DMS114 treated with DMSO at 0.1 percent for 48 hours (cell line): ENCODE measurements at regions not wholly inside any gene's neighbourhood (a gene's known extent, or its start where the extent isn't known, plus 50 kb on each side); places are given as distances from the start of the nearest gene placed in this dataset.
"Not testable (repeated sequence)": the region's sequence is repeated elsewhere in the genome, so short reads cannot be mapped to it uniquely, and the experiment has no call there.

Source experiments
- DNase-seq: peaks from one replicate; lab custom pipeline; 2025; ENCODE audit not compliant: unreplicated experiment; lab: John Stamatoyannopoulos, UW

DNA sequence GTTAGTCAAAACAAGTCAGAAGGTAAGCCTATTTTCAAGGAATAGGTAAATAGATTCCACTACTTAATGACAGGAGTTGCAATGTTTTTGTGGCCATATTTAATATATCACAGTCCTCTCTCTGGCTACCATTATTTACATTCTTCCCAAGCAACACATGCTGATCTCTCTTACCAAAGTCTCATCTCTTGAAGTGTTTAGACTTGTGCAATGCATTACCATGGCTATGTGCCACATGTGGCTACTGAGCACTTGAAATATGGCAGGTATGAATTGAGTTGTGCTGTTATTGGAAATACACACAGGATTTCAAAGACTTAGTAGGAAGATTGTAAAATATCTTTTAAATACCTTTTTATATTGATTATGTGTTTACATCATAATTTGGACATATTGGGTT, 262.4 kb upstream of the PDE3A start:
- DNase-seq = no peak

DNA sequence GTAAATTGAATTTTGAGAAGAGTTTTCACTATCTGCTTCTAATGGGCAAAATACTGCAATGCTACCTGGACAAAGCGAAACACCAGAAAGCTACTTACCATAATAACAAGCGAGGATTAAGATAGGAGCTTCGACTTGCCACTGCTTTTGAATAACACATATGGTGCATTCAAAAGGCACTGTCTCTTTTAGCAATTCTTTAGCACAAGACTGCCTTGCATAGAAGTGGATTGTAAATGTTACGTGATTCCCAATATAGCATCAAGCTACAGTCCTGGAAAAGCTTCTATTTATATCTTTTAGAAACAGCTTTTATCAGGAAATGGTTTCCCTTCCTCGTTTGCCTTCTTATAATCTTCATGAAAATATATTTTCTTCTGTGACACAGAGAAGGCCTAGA, 258.7 kb upstream of the PDE3A start:
- no peak for DNase-seq

DNA sequence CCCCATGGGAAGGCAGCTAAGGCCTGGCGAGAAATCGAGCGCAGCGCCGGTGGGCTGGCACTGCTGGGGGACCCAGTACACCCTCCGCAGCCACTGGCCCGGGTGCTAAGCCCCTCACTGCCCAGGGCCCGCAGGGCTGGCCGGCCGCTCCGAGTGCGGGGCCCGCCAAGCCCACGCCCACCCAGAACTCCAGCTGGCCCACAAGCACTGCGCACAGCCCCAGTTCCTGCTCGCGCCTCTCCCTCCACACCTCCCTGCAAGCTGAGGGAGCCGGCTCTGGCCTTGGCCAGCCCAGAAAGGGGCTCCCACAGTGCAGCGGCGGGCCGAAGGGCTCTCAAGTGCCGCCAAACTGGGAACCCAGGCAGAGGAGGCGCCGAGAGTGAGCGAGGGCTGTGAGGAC, 253.0 kb upstream of the PDE3A start:
- DNase-seq = not testable (repeated sequence)

DNA sequence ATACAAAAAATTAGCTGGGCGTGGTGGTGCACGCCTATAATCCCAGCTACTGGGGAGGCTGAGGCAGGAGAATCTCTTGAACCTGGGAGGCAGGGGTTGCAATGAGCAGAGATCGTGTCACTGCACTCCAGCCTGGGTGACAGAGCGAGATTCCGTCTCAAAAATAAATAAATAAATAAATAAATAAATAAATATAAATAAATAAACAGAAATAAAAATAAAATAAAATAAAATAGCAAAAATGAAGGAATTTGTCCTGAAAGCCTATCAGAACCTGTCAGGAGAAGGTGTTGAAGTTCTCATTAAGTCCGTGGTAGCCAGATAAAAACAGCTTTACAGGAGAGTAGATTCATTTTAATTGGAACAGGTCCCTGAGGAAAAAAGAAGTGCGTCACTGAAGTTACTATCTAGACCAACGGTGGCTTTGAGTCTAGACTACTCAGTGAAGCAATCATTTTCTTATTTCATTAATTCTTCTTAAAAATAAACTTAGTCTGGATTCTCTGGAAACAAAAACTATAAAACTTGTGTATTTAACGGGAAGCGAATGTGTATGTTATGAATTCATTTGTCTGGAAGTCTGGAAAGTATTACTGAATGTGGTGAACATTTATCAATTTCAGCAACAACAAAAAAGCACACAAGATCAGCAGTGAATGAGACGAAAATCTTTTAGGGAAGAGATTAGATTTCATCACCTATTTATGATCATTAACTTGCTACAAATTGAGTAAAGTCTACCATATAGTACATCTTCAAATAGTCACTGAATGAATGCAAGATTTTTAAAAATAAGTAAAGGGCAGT, 248.5 kb upstream of the PDE3A start:
- DNase-seq = no peak

DNA sequence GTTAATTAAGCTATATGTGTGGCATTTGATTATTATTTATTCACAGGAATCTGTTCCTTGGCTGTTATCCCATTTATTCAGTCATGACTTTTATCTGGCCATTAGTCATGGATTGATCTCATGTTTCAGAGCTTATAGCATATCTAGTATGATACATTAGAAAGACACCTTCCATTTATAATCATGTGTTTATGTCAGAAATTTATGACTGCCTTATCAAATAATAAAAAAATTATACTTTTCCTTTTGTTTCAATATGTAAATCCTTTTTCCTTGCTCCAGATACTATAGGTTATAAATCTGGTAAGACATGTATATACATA, 248.0 kb upstream of the PDE3A start:
- DNase-seq = no peak

DNA sequence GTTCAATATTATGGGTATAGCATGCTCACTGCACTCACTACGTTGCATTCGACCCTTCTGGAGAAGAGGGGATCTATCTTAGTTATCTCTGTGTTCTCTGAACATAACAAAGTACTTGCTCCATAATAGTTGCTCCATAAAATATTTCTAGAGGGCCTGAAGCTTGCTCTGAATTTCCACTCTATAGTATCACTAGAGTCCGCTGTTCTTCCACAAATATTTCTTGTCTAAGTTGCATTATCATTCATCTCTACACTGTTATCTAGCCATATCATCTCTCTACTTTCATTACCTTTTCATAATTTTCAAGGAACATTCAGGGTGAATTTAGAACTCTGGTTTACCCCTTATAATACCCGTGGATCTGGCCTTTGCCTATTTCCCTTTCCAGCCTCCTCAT, 246.1 kb upstream of the PDE3A start:
- peak; percentile 45 for DNase-seq

DNA sequence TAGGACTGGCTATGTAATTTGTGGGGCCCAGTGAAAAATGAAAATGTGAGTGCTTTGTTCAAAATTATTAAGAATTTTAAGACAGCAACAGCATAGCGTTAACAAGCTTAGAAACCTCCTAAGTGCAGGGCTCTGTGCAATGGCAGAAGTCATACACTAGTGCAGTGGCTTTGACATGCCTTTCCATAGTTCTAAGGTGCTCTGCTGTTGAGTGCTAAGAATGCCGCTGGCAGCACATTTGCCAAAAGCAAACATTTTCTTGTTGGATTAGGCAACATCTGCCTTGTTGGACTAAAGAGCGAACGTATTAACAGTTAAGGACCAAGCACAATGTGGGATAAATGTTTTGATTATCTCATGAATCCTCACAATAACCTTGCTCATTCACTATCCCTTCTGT, 244.9 kb upstream of the PDE3A start:
- no peak for DNase-seq

DNA sequence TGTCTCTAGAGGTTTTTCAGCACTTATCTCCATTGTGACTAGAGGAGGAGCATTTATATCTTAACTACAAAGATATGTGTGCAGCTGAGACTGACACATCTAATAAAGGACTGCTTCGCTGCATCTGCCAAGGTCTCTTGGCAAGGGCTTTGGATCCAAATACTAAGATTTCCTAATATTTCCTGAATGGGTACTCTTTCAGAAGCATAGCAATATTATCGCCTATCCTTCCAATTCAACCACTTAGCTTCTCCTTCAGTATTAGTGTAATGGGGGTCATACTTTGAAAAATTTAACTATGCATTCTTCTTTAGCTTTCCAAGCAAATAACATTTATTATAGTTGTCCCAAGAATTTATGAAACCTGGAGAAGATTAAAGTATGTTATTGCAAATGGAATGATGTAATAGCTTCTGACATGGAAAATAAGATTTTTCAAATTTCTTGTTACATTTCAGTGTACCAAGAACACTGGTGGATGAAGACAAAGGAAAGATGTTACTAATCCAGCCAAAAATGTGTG, 243.0 kb upstream of the PDE3A start:
- no peak for DNase-seq

DNA sequence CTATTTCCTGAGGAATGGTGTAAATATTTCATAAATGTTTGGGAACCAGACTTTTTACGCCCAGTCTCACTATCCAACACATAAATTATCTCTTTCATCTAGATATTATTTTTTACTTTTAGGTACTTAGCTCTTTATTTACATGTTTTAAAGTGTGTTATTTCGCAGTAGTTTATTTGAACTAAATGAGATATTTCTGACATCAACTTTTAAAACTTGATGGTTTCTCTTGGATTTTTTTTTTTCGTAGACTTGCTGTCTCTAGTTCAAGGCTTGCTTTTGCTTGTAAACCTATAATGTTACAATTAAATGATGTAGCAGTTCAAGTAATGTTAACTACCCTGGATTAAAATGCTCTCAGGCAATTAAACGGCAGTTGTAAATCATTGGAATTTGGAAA, 241.7 kb upstream of the PDE3A start:
- no peak for DNase-seq

DNA sequence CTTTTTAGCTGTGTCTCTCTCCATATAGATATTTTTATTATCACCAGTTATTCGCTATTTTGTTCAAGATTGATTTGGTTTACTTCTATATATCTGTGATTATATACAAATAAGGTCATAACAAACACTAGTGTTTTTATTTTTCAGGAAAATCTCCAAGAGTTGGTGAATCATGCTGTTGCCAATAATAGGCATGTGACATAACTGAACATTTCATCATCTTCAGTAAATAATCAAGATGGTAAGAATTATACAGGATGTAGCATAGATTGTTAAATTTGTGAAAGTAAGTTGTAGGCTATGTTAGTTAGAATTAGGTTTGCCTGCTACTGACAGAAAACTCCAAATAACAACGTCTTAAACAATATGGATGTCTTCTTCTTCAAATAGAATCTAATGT, 240.9 kb upstream of the PDE3A start:
- no peak for DNase-seq

DNA sequence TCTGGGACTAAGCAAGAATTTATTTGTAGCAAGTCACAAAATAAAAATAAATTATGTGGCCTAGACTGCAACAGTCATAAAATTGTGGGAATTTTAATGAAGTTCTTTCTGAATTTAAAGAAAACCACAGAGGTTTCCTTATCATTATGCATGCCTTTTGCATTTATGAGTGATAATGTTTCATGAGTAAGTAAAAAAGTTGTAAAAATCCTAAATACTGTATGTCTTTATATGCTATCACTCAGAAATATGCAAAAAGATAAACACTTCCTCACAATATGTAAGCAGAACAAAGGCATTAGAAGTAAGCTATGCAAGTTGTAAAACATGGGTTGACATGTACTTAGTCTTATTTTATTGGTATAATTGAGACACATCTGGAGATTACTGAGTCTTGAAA, 239.4 kb upstream of the PDE3A start:
- DNase-seq = no peak

DNA sequence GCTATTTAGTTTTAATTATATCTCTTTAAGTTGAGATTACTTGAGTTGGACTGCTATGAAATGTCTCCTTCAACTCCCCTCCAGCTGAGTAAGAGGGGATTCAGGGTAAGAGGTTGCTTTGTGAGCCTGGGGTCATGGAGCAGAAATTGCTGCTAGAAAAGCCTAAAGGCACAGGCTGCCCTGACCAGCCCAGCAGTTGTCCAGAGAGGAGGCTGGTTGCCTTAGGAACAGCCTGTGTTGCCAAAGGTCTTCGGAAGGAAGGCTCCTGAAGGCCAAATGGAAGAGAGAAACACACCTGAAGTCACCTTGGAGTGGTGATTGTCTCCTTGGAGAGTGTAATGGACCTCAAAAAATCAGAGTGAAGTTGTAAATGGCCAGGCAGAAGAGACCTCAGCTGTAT, 235.5 kb upstream of the PDE3A start:
- DNase-seq = no peak

DNA sequence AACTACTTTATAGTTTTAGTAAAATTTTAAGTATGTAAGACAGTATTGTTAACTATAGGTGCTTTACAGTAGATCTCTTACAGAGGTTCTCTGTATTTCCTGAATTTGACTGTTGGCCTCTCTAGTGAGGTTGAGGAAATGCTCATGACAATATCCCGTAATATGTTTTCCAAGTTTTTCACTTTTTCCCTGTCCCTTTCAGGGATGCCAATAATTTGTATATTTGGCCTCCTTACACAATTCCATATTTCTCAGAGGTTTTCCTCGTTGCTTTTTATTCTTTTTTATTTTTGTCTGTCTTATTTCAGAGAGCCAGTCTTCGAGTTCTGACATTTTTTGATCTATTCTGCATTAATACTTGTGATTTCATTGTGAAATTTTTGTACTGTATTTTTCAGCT, 233.7 kb upstream of the PDE3A start:
- no peak for DNase-seq

DNA sequence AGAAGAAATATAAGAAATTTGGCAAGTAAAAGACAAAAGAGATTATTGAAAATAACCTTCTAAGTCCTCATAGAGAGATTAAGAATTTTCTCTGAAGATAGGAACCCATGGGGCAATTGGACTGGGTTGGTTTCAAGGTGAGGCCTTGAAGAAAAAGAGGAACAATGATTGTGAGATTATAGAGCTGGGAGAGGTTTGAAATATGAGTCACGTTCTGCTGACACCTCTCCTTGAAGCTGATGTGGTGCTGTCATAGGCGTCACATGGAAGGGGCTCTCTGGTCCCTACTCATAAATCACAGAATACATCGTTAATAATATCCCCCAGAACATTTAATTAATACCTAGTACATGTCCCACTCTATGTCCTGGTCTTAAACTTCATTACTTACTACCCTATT, 227.6 kb upstream of the PDE3A start:
- DNase-seq = no peak

DNA sequence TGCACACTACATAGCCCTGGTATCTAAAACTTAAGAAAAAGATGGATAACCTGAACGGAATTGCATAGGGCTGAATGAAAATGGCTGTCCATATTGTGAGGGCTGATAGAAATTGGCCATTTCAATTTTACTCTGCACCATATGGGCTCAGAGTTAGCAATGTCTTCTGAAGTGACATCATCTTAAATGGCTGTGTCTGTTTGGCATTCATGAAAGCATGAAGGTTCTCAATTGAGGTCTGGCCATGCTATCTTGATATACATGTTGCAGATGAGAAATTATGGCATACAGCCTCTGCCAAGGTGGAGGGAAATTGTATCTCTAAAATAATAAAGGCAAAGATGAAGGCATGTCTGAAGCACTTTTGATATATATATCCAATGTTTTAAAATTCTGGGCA, 226.0 kb upstream of the PDE3A start:
- DNase-seq = no peak

DNA sequence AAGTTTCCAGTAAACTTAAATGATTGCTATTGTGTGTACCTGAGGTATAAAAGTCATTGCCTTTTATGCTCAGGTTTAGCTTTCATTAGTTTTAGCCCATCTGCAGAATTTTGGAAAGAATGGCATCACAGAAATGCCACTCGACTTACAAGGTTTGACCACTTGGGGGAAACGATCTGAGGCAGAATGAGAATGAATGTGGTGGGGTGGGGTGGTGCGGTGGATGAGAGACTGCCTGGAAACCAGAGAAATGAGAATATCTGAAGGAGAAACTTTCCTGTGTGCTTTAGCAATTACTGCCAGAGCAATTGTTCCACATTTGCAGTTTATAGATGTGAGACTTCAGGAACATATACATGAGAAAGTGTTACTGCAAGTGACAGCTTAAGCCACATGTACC, 225.4 kb upstream of the PDE3A start:
- no peak for DNase-seq

DNA sequence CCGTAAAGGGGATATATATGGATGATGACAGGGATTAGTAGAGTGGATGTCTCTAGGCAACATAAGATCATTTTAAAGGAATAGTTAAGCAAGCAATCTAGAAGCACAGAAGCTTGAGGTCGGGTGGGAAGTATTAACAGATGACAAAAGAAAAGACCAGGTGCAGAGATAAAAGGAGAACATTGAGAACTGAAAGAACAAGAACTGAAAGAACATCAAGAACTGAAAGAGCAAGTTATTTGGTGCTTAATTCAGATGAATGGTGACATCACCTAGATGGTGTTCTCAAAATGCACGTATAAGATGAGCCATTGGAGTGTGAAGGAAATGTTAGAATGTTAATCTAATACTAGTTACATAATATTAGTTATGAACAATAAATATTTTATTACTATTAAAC, 224.0 kb upstream of the PDE3A start:
- DNase-seq = no peak

DNA sequence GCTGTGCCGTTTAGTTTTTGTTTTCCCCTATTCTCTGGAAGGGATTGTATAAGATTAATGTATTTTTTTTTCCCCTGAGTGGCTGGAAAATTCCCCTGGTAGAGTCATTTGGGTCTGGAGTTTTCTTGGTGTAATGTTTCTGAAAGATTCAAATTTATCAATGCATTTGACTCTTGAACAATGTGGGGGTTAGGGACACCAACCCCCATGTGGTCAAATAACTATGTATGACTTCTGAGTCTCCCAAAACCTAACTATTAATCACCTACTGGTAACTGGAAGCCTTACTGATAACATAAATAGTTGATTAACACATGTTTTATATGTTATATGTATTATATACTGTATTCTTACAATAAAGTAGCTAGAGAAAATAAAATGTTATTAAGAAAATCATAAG, 220.1 kb upstream of the PDE3A start:
- DNase-seq = no peak

DNA sequence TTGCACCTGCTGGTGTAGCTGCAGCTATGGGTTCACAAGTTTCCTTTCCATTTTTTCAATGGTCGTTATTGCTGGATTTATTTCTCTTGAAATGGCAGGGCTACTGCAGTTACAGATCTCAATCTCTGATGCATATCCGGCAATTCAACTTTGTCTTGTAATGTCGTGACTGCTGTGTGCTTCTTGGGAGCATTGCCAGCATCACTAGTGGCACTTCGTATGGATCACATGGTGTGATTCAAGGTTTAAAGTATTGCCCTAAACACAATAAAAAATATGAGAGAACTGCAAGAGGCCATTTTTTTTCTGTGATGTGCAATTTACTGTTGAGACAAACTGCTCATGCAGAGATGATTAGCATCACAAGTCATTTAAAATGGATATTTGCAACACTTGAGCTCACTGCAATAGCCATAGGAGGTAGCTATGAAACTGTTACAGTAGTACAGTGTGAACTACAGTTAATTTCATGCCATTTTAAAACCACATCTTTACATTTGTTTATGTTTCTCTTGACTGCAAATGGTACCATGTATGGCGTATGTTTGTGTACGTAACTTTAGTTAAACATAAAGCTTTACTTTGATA, 217.4 kb upstream of the PDE3A start:
- DNase-seq = no peak

DNA sequence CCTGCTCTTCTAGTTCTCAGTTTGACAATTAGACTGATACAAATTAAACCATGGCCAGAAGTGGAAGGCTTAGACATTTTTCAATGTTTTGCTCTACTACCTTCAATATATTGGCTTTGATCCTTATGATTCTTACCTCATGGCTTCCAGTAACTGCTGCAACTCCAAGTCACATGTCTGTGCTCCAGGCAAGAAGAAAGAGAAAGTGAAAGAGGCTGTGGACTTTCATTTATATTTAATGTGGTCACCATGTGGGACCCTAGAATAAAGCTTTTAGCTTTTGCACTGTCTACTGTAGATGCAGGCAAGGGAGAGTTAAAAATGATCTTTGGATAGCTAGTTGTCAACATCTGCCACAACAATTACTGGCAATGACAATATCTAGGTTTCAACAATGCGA, 214.3 kb upstream of the PDE3A start:
- DNase-seq = no peak

DNA sequence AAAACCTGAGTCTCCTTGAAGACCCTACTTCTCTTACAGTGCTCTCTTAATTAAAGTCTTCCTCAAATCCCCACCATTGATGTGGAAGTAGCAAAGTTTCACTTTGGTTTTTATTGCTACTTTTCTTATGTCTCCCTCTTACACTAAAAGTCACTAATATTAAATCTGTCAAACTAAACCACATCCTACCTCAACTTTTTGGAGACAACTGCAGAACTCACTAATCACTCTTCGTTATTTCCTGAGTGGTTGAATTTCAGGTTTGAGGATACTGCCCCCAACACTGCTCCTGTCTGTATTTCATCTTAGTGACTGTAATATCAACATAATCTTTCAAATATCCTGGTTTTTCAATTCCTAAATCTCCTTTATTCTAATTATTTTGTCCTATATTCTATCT, 213.0 kb upstream of the PDE3A start:
- DNase-seq = no peak

DNA sequence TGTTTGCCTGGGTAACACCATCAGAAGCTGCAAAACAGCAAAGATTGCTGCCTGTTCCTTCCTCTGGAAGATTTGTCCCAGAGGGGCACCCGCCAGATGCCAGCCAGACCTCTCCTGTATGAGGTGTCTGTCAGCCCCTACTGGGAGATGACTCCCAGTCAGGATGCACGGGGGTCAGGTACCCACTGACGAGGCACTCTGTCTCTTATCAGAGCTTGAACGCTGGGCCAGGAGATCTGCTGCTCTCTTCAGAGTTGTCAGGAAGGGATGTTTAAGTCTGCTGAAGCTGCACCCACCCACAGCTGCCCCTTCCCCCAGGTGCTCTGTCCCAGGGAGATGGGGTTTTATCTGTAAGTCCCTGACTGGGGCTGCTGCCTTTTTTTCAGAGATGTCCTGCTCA, 207.4 kb upstream of the PDE3A start:
- not testable (repeated sequence) for DNase-seq
